Iris pigment epithelial cell (primary cell): ENCODE measurements at regions not wholly inside any gene's neighbourhood (a gene's known extent, or its start where the extent isn't known, plus 50 kb on each side); places are given as distances from the start of the nearest gene placed in this dataset.

Experiments
- DNase-seq: peaks from one replicate; pipeline ENCODE4 v3.0.0-alpha.2; 2011; ENCODE audit warnings: low read depth

GRCh38 chr6:105966481-105966880 lies 119.7 kb upstream of the PRDM1 start:
- no peak for DNase-seq

- DNase-seq: no peak
Measured at GRCh38 chr6:105964979-105965760, 121.0 kb upstream of the PRDM1 start.

GRCh38 chr6:105954148-105954547 lies 132.0 kb upstream of the PRDM1 start:
- DNase-seq: no peak

- no peak for DNase-seq
Measured at GRCh38 chr6:105952772-105953690, 133.1 kb upstream of the PRDM1 start.

- no peak for DNase-seq
Measured at GRCh38 chr6:105952326-105952725, 133.8 kb upstream of the PRDM1 start.

- no peak for DNase-seq
Measured at GRCh38 chr6:105951322-105951721, 134.8 kb upstream of the PRDM1 start.

- DNase-seq: no peak
Measured at GRCh38 chr6:105949869-105950268, 136.3 kb upstream of the PRDM1 start.

- no peak for DNase-seq
Measured at GRCh38 chr6:105943514-105943913, 142.6 kb upstream of the PRDM1 start.

GRCh38 chr6:105941621-105942412 lies 144.3 kb upstream of the PRDM1 start:
- DNase-seq: peak; percentile 21

GRCh38 chr6:105940990-105941389 lies 145.1 kb upstream of the PRDM1 start:
- no peak for DNase-seq

- DNase-seq: no peak
Measured at GRCh38 chr6:105936972-105937371, 149.2 kb upstream of the PRDM1 start.

- no peak for DNase-seq
Measured at GRCh38 chr6:105935416-105935815, 150.7 kb upstream of the PRDM1 start.

- no peak for DNase-seq
Measured at GRCh38 chr6:105934708-105935107, 151.4 kb upstream of the PRDM1 start.

GRCh38 chr6:105932440-105932839 lies 153.7 kb upstream of the PRDM1 start:
- no peak for DNase-seq

- DNase-seq: no peak
Measured at GRCh38 chr6:105929626-105930025, 156.5 kb upstream of the PRDM1 start.

GRCh38 chr6:105926318-105926717 lies 159.8 kb upstream of the PRDM1 start:
- no peak for DNase-seq

GRCh38 chr6:105925706-105926105 lies 160.4 kb upstream of the PRDM1 start:
- DNase-seq: no peak

- DNase-seq: no peak
Measured at GRCh38 chr6:105921781-105922180, 164.4 kb upstream of the PRDM1 start.

- DNase-seq: no peak
Measured at GRCh38 chr6:105920071-105920470, 166.1 kb upstream of the PRDM1 start.

- no peak for DNase-seq
Measured at GRCh38 chr6:105917038-105917695, 169.0 kb upstream of the PRDM1 start.

GRCh38 chr6:105911106-105911629 lies 175.0 kb upstream of the PRDM1 start:
- DNase-seq: no peak

GRCh38 chr6:105909106-105909505 lies 177.0 kb upstream of the PRDM1 start:
- no peak for DNase-seq
